Mesendoderm (in vitro differentiated cells): ENCODE measurements at regions not wholly inside any gene's neighbourhood (a gene's known extent, or its start where the extent isn't known, plus 50 kb on each side); places are given as distances from the start of the nearest gene placed in this dataset.
"Not testable (repeated sequence)": the region's sequence is repeated elsewhere in the genome, so short reads cannot be mapped to it uniquely, and the experiment has no call there.

Experiments
- DNase-seq: peaks from one replicate; pipeline ENCODE4 v3.0.0; 2013
- H2AK5ac ChIP-seq: 2 replicates; pipeline ENCODE4 v1.6.1; 2013; ENCODE audit warnings: low read length, inconsistent platforms
- H2BK120ac ChIP-seq: 2 replicates; pipeline ENCODE4 v1.6.1; 2013; ENCODE audit warnings: low read depth, mild to moderate bottlenecking, low read length, moderate library complexity, mixed read lengths
- H2BK15ac ChIP-seq: replicated peaks from 2 replicates; pipeline ENCODE4 v1.6.1; 2013; ENCODE audit warnings: low read depth, mild to moderate bottlenecking, moderate library complexity
- H2BK5ac ChIP-seq: 2 replicates; pipeline ENCODE4 v1.6.1; 2013; ENCODE audit warnings: low read length, inconsistent platforms
- H3K18ac ChIP-seq: 2 replicates; pipeline ENCODE4 v1.6.1; 2013; ENCODE audit warnings: mild to moderate bottlenecking, low read length, mixed read lengths
- H3K23ac ChIP-seq: one replicate; pipeline ENCODE4 v1.6.1; 2013; ENCODE audit warnings: low read length
- H3K27ac ChIP-seq: 2 replicates; pipeline ENCODE4 v1.5.1; 2013; ENCODE audit warnings: low read depth, mild to moderate bottlenecking, inconsistent platforms, low read length, moderate library complexity
- H3K27me3 ChIP-seq: 2 replicates; pipeline ENCODE4 v1.6.1; 2013; ENCODE audit warnings: low read length, control low read depth, mild to moderate bottlenecking, inconsistent platforms; ENCODE audit not compliant: insufficient read depth, poor library complexity
- H3K36me3 ChIP-seq: 2 replicates; pipeline ENCODE4 v1.6.1; 2013; ENCODE audit warnings: low read length, inconsistent platforms; ENCODE audit not compliant: control insufficient read depth, insufficient read depth
- H3K4ac ChIP-seq: one replicate; pipeline ENCODE4 v1.6.1; 2013; ENCODE audit warnings: low read depth, mild to moderate bottlenecking, low read length, moderate library complexity
- H3K4me1 ChIP-seq: 2 replicates; pipeline ENCODE4 v1.6.1; 2013; ENCODE audit warnings: low read depth, low read length, inconsistent platforms; ENCODE audit not compliant: control insufficient read depth
- H3K4me2 ChIP-seq: 2 replicates; pipeline ENCODE4 v1.6.1; 2013; ENCODE audit warnings: low read length
- H3K4me3 ChIP-seq: 2 replicates; pipeline ENCODE4 v1.5.1; 2013; ENCODE audit warnings: mild to moderate bottlenecking, low read length
- H3K56ac ChIP-seq: one replicate; pipeline ENCODE4 v1.6.1; 2013; ENCODE audit warnings: low read length
- H3K79me1 ChIP-seq: 2 replicates; pipeline ENCODE4 v1.6.1; 2013; ENCODE audit warnings: low read length, inconsistent platforms
- H3K79me2 ChIP-seq: 2 replicates; pipeline ENCODE4 v1.6.1; 2013; ENCODE audit warnings: mild to moderate bottlenecking, low read length; ENCODE audit not compliant: control insufficient read depth, insufficient read depth
- H3K9ac ChIP-seq: 2 replicates; pipeline ENCODE4 v1.6.1; 2013; ENCODE audit warnings: low read length, inconsistent platforms
- H4K5ac ChIP-seq: one replicate; pipeline ENCODE4 v1.6.1; 2013; ENCODE audit warnings: low read length
- H4K8ac ChIP-seq: one replicate; pipeline ENCODE4 v1.6.1; 2013; ENCODE audit warnings: low read depth, mild to moderate bottlenecking, control low read depth, low read length, moderate library complexity
- WGBS: extraction: QIAGEN DNeasy Blood & Tissue Kit; methylation state at CpG from one replicate; pipeline ENCODE4 v1.1.7; 2013; ENCODE audit warnings: low lambda C conversion rate, missing lambda C conversion rate; ENCODE audit not compliant: insufficient coverage; ENCODE audit errors: extremely low coverage; 5-methylcytosine and 5-hydroxymethylcytosine counted together

DNA sequence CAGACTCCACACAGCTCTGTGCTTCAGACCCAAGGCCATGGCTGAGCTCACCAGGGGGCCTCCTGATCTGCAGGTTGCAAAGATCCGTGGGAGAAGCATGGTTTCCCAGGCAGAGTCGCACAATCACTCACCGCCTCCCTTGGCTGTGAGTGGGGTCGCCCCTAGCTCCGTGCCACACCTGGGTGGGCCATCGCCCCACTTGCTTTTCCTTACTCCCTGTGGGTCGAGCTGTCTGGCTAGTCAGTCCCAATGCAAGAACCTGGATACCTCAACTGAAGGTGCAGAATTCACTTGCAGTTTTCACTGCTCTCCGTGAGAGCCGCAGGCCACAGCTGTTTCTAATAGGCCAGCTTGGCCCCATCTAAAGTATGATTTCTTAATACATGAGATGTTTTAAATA lies 319.6 kb downstream of the CACNA1B start:
- no CpG with 5 or more reads among the region's 9 CpGs for WGBS
- not testable (repeated sequence) for H3K79me1 ChIP-seq, H2BK120ac ChIP-seq, H2BK15ac ChIP-seq, H3K4me2 ChIP-seq, H2AK5ac ChIP-seq, H2BK5ac ChIP-seq, H3K4me3 ChIP-seq, H3K27ac ChIP-seq, H3K79me2 ChIP-seq, H3K27me3 ChIP-seq, H4K5ac ChIP-seq, H3K9ac ChIP-seq, H3K18ac ChIP-seq, H4K8ac ChIP-seq, DNase-seq, H3K36me3 ChIP-seq, H3K4me1 ChIP-seq, H3K56ac ChIP-seq, H3K4ac ChIP-seq, H3K23ac ChIP-seq

DNA sequence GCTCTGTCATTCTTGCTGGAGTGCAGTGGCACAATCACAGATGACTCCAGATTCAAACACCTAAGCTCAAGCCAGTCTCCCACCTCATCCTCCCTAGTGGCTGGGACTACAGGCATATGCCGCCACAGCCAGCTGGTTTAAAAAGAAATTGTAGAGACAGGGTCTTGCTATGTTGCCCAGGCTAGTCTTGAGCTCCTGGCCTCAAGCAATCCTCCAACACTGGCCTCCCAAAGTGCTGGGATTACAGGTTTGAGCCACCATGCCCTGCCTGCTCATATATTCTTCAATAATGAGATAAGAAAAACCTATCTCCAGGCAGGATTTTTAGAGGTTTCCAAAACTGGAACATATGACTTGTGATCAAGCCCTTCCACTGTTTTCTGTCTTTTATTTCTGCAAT lies 321.4 kb downstream of the CACNA1B start:
- H3K9ac ChIP-seq, H4K8ac ChIP-seq, H3K36me3 ChIP-seq, H3K23ac ChIP-seq, H3K56ac ChIP-seq, H2BK120ac ChIP-seq, H3K27me3 ChIP-seq, H3K4me2 ChIP-seq, H2BK5ac ChIP-seq, H4K5ac ChIP-seq, H3K79me1 ChIP-seq, H2BK15ac ChIP-seq, H3K18ac ChIP-seq, H3K79me2 ChIP-seq, H3K4me1 ChIP-seq, H3K4me3 ChIP-seq, H3K4ac ChIP-seq, H2AK5ac ChIP-seq, H3K27ac ChIP-seq, DNase-seq: not testable (repeated sequence)
- WGBS, result no CpG with 5 or more reads among the region's 1 CpG

- H3K36me3 ChIP-seq, H3K27me3 ChIP-seq, DNase-seq, H4K8ac ChIP-seq, H3K4ac ChIP-seq, H3K79me1 ChIP-seq, H2AK5ac ChIP-seq, H3K27ac ChIP-seq, H3K4me2 ChIP-seq, H2BK15ac ChIP-seq, H3K18ac ChIP-seq, H4K5ac ChIP-seq, H3K9ac ChIP-seq, H3K56ac ChIP-seq, H3K23ac ChIP-seq, H3K4me3 ChIP-seq, H2BK5ac ChIP-seq, H3K79me2 ChIP-seq, H2BK120ac ChIP-seq, H3K4me1 ChIP-seq: not testable (repeated sequence)
- WGBS, result no CpG with 5 or more reads among the region's 12 CpGs
Observed at GRCh38 chr9:138199917-138200316, 322.3 kb downstream of the CACNA1B start.

DNA sequence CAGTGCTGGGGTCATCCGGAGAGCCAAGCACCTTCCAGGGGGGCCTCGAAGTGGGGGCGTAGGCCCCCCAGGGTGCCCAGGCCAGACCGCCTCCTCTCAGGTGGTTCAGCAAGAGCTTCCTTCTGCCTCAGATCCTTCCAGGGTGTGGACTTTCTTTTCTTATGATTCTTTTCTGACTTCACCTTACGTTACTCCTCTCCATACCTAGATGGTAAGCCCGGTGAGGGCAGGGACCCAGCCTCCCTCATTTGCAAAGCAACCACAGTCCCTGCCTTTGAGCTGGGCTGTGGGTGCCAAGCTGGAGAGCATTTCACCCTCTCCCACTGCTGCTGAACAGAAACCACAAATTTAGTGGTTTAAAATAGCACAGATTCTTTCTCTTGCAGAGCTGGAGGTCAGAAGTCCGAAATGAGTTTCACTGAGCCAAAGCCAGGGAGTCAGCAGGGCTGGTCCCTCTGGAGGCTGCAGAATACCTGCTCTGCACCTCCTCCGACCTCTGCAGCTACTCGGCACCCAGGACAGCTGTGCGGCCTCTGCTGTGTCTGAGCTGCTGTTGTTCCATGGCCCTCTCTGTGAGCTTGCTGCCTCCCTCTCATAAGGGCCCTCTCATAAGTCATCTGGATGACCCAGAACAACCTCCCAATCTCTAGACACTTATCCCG lies 323.0 kb downstream of the CACNA1B start:
- not testable (repeated sequence) for H3K27ac ChIP-seq, H3K18ac ChIP-seq, H3K27me3 ChIP-seq, H3K79me1 ChIP-seq, H3K79me2 ChIP-seq, H2BK15ac ChIP-seq, DNase-seq, H3K4ac ChIP-seq, H3K9ac ChIP-seq, H2BK120ac ChIP-seq, H3K56ac ChIP-seq, H3K4me2 ChIP-seq, H3K23ac ChIP-seq, H3K4me1 ChIP-seq, H3K36me3 ChIP-seq, H4K5ac ChIP-seq, H2BK5ac ChIP-seq, H4K8ac ChIP-seq, H3K4me3 ChIP-seq, H2AK5ac ChIP-seq
- WGBS, result no CpG with 5 or more reads among the region's 11 CpGs

- DNase-seq, H4K5ac ChIP-seq: not testable (repeated sequence)
- no CpG with 5 or more reads among the region's 15 CpGs for WGBS
Observed at GRCh38 chr9:138201167-138201889, 323.7 kb downstream of the CACNA1B start.

More at GRCh38 chr9:138201167-138201889, 323.7 kb downstream of the CACNA1B start:
- not testable (repeated sequence) for H3K9ac ChIP-seq, H3K4me1 ChIP-seq, H3K18ac ChIP-seq, H2BK120ac ChIP-seq, H3K79me1 ChIP-seq, H3K79me2 ChIP-seq, H3K27ac ChIP-seq, H3K27me3 ChIP-seq, H3K36me3 ChIP-seq, H4K8ac ChIP-seq, H3K56ac ChIP-seq, H2BK15ac ChIP-seq, H3K23ac ChIP-seq, H3K4me2 ChIP-seq, H3K4ac ChIP-seq, H2AK5ac ChIP-seq, H2BK5ac ChIP-seq, H3K4me3 ChIP-seq
